ENCODE measurements at regions not wholly inside any gene's neighbourhood (a gene's known extent, or its start where the extent isn't known, plus 50 kb on each side); places are given as distances from the start of the nearest gene placed in this dataset.

DNA sequence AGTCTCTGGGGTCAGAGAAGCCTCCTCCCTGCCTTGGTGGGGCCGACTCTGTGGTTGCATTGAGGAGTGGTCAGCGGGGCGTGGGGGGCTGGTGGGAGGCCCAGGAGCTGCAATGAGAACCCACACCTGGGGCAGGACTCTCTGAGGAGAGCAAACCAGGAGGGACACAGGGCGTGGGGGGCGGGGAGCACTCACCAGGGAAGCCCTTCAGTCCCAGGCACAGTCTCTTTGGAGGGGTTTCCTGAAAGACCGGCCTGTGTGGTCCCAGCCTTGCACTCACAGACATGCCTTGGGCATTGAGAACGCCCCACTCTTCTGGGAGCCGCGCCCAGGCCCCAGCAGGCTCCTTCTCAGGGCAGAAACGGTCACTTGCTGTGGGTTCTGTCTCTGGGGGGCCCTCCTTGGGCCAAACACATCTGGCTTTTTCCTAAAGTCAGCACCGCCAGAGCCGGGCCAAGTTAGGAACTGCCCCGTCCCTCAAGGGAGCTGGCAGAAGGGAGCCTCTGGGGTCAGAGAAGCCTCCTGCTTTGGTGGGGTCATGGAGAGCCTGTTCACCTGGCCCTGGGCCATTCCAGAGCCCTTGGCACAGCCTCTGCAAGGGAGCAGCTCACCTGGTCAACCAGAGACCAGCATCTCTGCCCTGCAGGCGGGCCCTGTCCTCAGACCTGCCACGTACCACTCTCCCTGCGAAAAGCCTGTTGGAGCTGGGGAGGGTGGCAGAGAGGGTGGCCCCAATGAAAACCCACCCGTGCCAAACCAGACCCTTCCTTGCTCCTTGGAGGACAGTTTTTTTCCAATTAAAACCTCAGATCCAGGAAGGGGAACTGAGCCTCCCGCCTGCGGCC is 59.9 kb upstream of the TTC34 start:
- POLR2A ChIA-PET, result no interaction called here
- CTCF ChIA-PET, result no interaction called here
- H3K9me3 Mint-ChIP-seq, result no peaks in the 10 kb centered on the region
- no peaks in the 10 kb centered on the region for H3K4me1 Mint-ChIP-seq (ENCODE audit: low read depth)
- H3K36me3 Mint-ChIP-seq, result no peaks in the 10 kb centered on the region
- H3K27ac Mint-ChIP-seq, result no peak overlapping the region
- no peaks in the 10 kb centered on the region for H3K27me3 Mint-ChIP-seq
- H3K4me3 Mint-ChIP-seq, result no peak overlapping the region
- intact Hi-C loops (cut with micrococcal nuclease), result no loop called here
- no peak for DNase-seq

DNA sequence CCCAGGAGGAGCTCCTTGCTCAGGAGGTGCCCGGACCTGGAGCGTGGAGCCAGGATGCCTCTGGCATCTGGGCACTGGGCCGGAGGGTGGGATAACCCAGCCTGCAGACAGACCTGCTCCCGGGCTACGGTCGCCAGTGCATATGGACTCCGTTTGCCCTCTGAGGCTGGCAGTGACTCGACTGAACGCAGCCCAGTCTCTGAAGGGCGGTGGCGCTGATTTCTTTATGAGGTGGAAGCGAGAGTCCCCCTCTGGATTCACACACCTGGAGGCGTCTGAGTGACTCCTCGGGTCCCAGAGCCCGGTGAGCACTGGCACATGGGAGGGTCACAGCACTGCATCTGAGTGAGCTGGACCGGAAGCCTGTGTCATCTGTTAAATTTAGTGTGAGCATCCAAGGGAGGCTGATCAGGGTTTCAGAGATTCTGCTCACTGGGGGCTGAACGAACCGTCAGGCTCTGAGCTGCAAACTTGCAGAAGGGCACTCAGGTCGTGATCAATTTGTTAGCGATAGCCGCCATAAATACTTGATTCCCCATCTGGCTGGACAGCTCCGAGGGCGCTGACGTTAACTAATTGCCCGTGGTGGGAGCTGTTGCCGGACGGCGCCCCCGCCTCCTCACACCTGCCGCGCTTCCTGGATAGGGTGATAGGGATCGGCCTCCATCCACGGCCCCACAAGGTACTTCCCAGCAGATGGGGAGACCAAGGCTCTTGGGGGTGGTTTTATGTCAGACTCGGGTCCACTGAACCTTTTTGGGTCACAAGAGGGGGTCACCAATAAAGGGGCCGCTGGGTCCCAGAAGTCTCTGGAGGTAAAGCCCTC is 60.7 kb upstream of the TTC34 start:
- Mint-ChIP-seq H3K36me3 (no peaks in the 10 kb centered on the region), H3K4me1 (ENCODE audit: low read depth) (no peaks in the 10 kb centered on the region), H3K4me3 (no peak overlapping the region), H3K9me3 (no peaks in the 10 kb centered on the region), H3K27me3 (no peaks in the 10 kb centered on the region), H3K27ac (no peak overlapping the region)
- POLR2A ChIA-PET, result no interaction called here
- no peak for DNase-seq
- intact Hi-C loops (cut with micrococcal nuclease), result no loop called here
- CTCF ChIA-PET, result no interaction called here

DNA sequence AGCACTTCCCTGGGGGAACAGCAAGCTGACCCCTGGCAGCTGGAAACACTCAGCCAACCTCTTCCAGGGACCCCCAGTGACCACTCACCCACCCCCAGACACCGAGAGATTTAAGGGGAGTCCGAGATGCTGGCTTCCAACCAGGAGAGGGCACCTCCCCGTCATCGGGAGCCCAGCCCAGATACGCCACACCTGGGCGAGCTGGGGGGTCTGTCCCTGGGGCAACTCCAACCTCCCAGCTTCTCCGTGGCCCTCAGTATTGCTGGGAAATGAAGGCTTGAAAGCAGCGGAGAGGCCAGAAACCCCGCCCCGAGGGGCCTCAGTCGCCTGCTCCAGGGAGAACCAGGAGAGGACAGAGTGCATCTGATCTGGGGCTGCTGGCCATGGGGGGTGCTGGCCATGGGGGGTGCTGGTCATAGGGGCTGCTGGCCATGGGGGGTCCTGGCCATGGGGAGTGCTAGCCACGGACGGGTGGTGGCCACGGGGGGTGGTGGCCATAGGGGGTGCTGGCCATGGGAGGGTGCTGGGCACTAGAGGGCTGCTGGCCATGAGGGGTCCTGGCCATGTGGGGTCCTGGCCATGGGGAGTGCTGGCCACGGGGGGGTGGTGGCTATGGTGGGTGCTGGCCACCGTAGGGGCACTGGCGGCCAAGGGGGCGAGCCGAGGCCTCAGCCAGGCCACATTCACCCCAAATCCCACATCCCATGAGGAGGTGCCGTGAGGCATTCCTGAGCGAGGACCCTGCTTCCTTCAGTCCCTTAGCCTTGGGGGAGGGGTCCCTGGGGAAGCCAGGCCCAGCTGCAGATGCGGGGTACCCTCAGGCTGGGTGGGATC is 61.5 kb upstream of the TTC34 start:
- no peak overlapping the region for H3K27ac Mint-ChIP-seq
- intact Hi-C loops (cut with micrococcal nuclease), result no loop called here
- DNase-seq, result no peak
- CTCF ChIA-PET, result no interaction called here
- H3K27me3 Mint-ChIP-seq, result no peaks in the 10 kb centered on the region
- H3K4me1 Mint-ChIP-seq (ENCODE audit: low read depth), result no peaks in the 10 kb centered on the region
- no peaks in the 10 kb centered on the region for H3K36me3 Mint-ChIP-seq
- POLR2A ChIA-PET, result no interaction called here
- H3K9me3 Mint-ChIP-seq, result no peaks in the 10 kb centered on the region
- no peak overlapping the region for H3K4me3 Mint-ChIP-seq

DNA sequence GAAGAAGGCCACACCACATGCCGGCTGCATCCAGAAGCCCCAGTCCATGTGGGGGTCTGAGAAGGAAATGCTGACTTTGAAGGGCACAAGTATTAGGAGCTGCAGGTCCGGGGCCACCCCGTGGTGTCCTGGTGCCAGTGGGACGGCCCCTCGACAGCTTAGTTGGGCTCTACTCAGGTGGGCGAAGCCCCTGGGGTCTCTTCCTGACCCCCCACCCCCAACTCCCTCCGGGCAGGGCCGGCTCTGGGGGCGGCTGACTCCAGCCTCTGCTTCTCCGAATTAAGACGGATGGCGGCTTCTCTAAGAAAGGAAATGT is 62.1 kb upstream of the TTC34 start:
- DNase-seq, result no peak
- POLR2A ChIA-PET, result no interaction called here
- Mint-ChIP-seq H3K27ac (no peak overlapping the region), H3K4me3 (no peak overlapping the region), H3K36me3 (no peaks in the 10 kb centered on the region), H3K27me3 (no peaks in the 10 kb centered on the region), H3K9me3 (no peaks in the 10 kb centered on the region), H3K4me1 (ENCODE audit: low read depth) (no peaks in the 10 kb centered on the region)
- CTCF ChIA-PET, result no interaction called here
- intact Hi-C loops (cut with micrococcal nuclease), result no loop called here

DNA sequence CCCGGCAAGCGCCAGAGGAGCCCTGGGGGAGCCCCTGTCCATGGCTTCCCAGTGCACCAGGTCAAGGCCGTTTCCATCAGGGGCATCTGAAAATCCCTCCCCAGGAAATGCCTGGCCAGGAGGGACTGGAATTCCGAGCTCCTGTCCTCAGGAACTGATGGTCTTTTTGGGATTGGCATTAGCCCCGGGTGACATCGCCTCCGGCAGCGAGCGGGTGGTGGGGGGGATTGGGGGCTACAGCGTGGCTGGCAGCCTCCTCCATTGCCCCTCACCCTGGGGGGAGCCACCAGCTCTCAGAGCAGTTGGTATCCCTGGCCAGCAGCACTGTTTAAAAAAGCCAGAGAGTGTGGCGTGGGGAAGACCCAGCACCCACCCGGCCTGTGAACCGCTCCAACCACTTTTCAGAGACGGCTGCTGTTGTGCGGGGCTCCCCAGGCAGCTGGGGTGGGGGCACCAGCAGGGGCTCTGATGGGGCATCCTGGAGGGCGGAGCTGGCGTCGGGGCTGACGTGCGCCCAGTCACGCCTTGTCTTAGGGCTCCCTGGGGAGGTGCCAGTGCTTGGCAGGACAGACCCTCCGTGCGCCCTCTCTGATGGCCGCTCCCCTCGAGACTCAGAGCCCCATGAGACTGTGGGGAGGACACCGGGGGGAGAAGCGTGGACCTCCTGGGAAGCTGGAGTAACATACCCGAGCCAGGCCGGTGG is 62.9 kb upstream of the TTC34 start:
- CTCF ChIA-PET, result no interaction called here
- Mint-ChIP-seq H3K9me3 (no peaks in the 10 kb centered on the region), H3K27me3 (no peaks in the 10 kb centered on the region), H3K27ac (no peak overlapping the region), H3K36me3 (no peaks in the 10 kb centered on the region), H3K4me1 (ENCODE audit: low read depth) (no peaks in the 10 kb centered on the region), H3K4me3 (no peak overlapping the region)
- POLR2A ChIA-PET, result no interaction called here
- intact Hi-C loops (cut with micrococcal nuclease), result no loop called here
- DNase-seq, result no peak

DNA sequence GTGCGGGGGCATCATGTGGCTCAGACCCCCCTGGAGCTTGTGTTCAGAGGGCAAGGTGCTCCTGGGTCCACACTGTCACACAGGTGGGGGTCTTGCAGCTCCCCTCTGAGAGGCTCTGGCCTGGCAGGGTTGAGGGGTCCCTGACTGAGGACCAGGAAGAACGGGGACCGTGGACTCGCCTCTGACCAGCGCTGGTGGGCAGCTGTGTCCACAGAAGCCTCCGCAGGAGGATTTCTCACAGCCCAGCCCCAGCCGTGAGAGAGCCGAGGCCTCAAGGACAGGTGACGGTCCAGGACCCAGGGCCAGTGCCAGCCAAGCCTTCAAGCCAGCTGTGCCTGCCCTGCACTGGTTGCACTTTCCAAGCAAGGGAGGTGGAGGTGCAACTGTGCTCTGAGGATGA is 63.5 kb upstream of the TTC34 start:
- CTCF ChIA-PET, result no interaction called here
- Mint-ChIP-seq H3K27me3 (no peaks in the 10 kb centered on the region), H3K36me3 (no peaks in the 10 kb centered on the region), H3K27ac (no peak overlapping the region), H3K4me1 (ENCODE audit: low read depth) (no peaks in the 10 kb centered on the region), H3K4me3 (no peak overlapping the region), H3K9me3 (no peaks in the 10 kb centered on the region)
- no peak for DNase-seq
- intact Hi-C loops (cut with micrococcal nuclease), result no loop called here
- POLR2A ChIA-PET, result no interaction called here

DNA sequence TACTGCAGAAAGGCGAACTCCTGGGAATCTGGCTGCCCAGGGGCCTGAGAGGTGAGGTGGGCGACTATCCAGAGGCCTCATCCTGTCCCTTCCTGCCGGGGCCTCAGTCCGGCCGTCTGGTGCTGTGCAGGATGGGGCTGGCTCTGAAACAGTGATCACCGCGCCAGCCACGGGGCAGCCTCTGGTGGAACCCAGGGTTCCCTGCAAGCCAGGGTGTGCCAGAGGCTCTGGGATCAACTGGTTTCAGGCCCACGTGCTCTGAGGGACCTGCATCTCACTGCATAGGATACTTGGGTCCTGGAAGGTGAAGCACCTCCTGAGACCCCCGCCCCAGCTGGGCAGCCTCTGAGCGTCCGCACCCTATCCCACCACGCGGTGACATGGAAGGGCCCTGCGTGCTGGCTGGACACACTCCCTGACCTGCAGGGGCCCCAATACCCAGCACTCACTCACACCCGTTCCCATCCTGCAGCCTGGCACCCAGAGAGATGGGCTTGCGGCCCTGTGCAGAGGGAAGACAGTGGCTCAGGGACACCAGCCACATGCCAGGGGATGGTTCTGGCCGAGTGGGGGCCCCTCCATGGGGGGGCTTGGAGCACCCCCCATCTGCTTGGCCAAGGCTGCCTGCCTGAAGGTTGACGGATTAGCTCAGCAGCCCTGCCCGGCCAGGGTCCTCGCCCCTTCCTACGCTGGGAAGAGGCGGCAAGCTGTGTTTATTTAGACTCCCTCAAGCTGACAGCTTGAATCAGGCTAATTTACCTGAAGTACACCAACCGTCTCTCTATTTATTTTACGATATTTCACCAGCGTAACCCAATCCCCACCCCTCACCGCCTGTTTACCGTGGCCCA is 64.3 kb upstream of the TTC34 start:
- intact Hi-C loops (cut with micrococcal nuclease), result no loop called here
- no peak for DNase-seq
- Mint-ChIP-seq H3K36me3 (no peaks in the 10 kb centered on the region), H3K27ac (no peak overlapping the region), H3K27me3 (no peaks in the 10 kb centered on the region), H3K4me3 (no peak overlapping the region), H3K9me3 (peaks cover 4% of the 10 kb centered on the region), H3K4me1 (ENCODE audit: low read depth) (no peaks in the 10 kb centered on the region)
- ChIA-PET POLR2A (no interaction called here), CTCF (no interaction called here)

DNA sequence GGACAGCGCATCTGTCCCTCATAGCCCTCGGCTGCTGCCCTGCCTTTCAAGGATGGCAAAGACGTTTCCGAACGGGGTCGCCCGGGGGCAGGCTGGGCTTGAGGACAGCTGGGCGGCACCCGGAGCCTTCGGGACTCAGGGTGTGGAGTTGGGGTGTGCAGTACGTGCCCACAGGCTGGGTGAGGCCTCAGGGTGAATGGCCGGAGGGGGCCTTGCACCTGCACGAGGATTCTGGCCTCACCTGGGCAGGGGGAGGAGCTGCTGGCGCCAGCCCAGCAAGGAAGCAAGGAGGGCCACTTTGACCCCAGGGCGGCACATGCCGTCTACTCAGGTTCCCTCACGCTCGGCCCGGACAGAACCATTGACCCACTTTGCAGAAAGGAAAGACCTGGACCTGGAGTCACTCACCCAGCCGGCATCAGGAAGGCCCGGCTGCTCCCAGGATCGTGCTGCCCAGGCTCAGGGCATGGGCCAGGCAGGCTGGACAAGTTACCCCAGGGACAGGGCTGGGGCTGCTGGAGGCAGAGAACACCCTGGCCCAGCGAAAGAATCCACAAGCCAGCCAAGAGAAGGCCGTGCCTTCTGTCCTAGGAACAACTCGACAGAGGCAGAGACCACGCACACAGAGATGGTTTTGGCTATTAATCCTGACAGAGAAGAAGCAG is 65.1 kb upstream of the TTC34 start:
- peaks cover 11% of the 10 kb centered on the region for H3K9me3 Mint-ChIP-seq

DNA sequence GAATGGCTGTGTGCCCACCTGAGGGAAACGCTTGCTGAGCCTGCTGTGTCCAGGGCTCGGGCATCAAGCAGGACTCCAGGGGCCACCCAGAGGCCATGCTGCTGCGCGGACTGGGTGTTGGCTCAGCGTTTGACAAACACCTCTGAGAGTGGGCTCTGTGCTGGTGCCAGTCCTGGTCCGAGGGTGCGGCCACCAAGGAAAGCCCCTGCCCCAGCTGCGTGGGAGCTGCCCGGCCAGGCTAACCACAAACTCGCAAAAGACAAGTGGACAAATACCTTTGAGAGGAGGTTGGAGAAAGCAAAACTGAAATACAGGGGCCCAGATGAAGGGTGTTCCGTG is 65.6 kb upstream of the TTC34 start:
- Mint-ChIP-seq H3K4me3 (no peak overlapping the region), H3K9me3 (peaks cover 16% of the 10 kb centered on the region), H3K27me3 (no peaks in the 10 kb centered on the region), H3K27ac (no peak overlapping the region), H3K4me1 (ENCODE audit: low read depth) (no peaks in the 10 kb centered on the region), H3K36me3 (no peaks in the 10 kb centered on the region)
- CTCF ChIA-PET, result no interaction called here
- intact Hi-C loops (cut with micrococcal nuclease), result no loop called here
- no peak for DNase-seq
- POLR2A ChIA-PET, result no interaction called here

More for the DNA sequence above, 65.1 kb upstream of the TTC34 start:
- CTCF ChIA-PET, result no interaction called here
- intact Hi-C loops (cut with micrococcal nuclease), result no loop called here
- no peak for DNase-seq
- no peaks in the 10 kb centered on the region for H3K27me3 Mint-ChIP-seq
- POLR2A ChIA-PET, result no interaction called here
- no peaks in the 10 kb centered on the region for H3K4me1 Mint-ChIP-seq (ENCODE audit: low read depth)
- no peaks in the 10 kb centered on the region for H3K36me3 Mint-ChIP-seq
- H3K27ac Mint-ChIP-seq, result no peak overlapping the region
- H3K4me3 Mint-ChIP-seq, result no peak overlapping the region

DNA sequence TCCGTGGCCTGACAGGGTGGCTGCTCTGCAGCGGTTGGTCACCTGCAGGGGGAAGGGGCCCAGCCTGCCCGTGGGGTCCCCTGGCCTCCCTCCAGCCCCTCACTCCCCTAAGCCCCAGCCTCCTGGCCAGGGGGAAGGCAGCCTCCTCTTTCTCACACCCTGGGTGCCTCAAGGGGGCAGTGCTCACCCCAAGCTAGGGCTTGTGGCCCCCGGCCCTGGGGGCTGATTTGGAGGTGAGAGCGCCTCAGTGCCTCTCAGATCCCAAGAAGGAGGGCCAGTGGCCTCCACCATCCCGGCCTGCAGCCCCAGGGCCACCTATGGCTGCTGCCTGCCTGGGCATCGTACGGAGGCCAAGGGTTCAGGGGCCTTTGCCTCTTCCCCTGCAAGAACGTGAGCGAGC is 66.4 kb upstream of the TTC34 start:
- no peak overlapping the region for H3K27ac Mint-ChIP-seq
- H3K27me3 Mint-ChIP-seq, result no peaks in the 10 kb centered on the region
- H3K4me3 Mint-ChIP-seq, result no peak overlapping the region
- no peaks in the 10 kb centered on the region for H3K4me1 Mint-ChIP-seq (ENCODE audit: low read depth)
- ChIA-PET POLR2A (no interaction called here), CTCF (no interaction called here)
- intact Hi-C loops (cut with micrococcal nuclease), result no loop called here
- H3K9me3 Mint-ChIP-seq, result peaks cover 21% of the 10 kb centered on the region
- no peaks in the 10 kb centered on the region for H3K36me3 Mint-ChIP-seq
- no peak for DNase-seq

DNA sequence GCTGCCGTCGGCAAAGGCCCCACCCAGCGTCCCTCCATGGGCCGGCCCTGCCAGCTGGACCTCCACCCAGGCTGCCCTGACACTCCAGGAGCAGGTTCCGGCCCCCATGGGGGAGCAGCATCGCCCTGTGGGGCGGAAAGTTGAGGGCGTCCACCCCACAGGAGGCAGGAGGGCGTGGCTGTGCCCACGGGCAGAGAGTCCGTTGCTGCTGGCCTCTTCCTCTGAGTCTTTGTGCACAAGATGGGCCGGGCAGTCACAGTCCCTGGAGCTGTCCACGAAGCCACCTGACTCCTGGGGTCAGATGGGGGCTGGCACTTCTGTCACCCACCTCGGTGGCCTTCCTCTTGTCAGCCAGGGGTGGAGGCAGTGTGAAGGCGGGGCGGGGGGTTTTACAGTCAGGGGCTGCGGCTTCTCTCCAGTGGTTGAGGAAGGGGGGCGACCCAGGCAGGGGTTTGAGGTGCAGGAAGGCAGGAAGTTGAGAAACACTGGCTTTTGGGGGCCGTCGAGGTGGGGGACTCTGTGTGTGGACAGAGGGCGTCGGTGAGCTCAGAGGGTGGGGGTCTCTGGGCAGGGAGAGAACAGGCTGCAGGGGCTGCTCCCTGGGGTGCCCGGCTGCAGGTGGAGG is 67.2 kb upstream of the TTC34 start:
- no peaks in the 10 kb centered on the region for H3K4me1 Mint-ChIP-seq (ENCODE audit: low read depth)
- intact Hi-C loops (cut with micrococcal nuclease), result no loop called here
- H3K27me3 Mint-ChIP-seq, result no peaks in the 10 kb centered on the region
- DNase-seq, result no peak
- POLR2A ChIA-PET, result no interaction called here
- CTCF ChIA-PET, result no interaction called here
- no peak overlapping the region for H3K27ac Mint-ChIP-seq
- no peaks in the 10 kb centered on the region for H3K36me3 Mint-ChIP-seq
- H3K9me3 Mint-ChIP-seq, result peaks cover 21% of the 10 kb centered on the region
- H3K4me3 Mint-ChIP-seq, result no peak overlapping the region
